ENCODE measurements at regions not wholly inside any gene's neighbourhood (a gene's known extent, or its start where the extent isn't known, plus 50 kb on each side); places are given as distances from the start of the nearest gene placed in this dataset.

DNA sequence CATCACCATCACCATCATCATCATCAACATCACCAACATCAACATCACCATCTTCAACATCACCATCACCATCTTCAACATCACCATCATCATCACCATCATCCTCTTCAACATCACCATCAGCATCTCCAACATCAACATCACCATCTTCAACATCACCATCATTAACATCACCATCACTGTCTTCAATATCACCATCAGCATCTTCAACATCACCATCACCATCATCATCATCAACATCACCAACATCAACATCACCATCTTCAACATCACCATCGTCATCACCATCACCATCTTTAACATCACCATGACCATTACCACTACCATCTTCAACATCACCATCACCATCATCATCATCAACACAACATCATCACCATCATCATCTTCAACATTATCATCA, 267.2 kb downstream of the SP3 start:
- no peak for TF ChIP-seq POLR2A (IDR thresholded peaks at IDR 0.05)
- TF ChIP-seq, protein P1, sequence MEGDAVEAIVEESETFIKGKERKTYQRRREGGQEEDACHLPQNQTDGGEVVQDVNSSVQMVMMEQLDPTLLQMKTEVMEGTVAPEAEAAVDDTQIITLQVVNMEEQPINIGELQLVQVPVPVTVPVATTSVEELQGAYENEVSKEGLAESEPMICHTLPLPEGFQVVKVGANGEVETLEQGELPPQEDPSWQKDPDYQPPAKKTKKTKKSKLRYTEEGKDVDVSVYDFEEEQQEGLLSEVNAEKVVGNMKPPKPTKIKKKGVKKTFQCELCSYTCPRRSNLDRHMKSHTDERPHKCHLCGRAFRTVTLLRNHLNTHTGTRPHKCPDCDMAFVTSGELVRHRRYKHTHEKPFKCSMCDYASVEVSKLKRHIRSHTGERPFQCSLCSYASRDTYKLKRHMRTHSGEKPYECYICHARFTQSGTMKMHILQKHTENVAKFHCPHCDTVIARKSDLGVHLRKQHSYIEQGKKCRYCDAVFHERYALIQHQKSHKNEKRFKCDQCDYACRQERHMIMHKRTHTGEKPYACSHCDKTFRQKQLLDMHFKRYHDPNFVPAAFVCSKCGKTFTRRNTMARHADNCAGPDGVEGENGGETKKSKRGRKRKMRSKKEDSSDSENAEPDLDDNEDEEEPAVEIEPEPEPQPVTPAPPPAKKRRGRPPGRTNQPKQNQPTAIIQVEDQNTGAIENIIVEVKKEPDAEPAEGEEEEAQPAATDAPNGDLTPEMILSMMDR (IDR thresholded peaks at IDR 0.05), result no peak
- TF ChIP-seq POLR2AphosphoS5 (IDR thresholded peaks at IDR 0.05), result no peak
- H3K4me3 ChIP-seq, result no peak overlapping the region
- no peak overlapping the region for H3K27ac ChIP-seq
- WGBS, result 89% methylated on average over 1 of the region's 1 CpG
- H3K36me3 ChIP-seq, result no peaks in the 10 kb centered on the region
- intact Hi-C loops (cut with DNase I), result no loop called here
- no peaks in the 10 kb centered on the region for H3K27me3 ChIP-seq (replicated peaks; ENCODE audit: insufficient read depth)
- H3K4me1 ChIP-seq (replicated peaks), result no peaks in the 10 kb centered on the region
- H3K9me3 ChIP-seq, result no peaks in the 10 kb centered on the region
- DNase-seq (ENCODE audit: low spot score), result no peak

DNA sequence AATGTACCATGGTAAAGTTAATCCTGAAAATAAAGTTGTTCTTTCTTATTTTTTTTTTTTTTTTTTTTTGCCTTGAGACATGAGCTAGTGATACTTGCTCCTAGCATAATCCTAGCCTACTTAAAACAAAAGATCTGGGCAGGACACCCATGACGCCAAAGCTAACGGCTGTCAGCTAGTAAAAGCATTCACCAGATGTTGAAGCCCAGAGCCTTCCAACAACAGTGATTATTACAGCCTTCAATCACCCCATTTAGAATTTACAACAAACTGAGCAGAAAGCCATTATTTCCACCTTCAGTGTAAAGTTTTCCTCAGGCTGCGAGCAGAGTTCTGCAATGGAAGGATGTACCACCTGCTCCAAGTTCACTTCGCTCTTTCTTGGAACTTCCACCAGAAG, 259.5 kb downstream of the SP3 start:
- no peaks in the 10 kb centered on the region for H3K36me3 ChIP-seq
- H3K4me3 ChIP-seq, result no peak overlapping the region
- no peaks in the 10 kb centered on the region for H3K27me3 ChIP-seq (replicated peaks; ENCODE audit: insufficient read depth)
- H3K27ac ChIP-seq, result no peak overlapping the region
- no peaks in the 10 kb centered on the region for H3K4me1 ChIP-seq (replicated peaks)
- 65% methylated on average over 4 of the region's 4 CpGs for WGBS
- DNase-seq (ENCODE audit: low spot score), result no peak
- intact Hi-C loops (cut with DNase I), result no loop called here
- TF ChIP-seq POLR2AphosphoS5 (IDR thresholded peaks at IDR 0.05) (no peak), POLR2A (IDR thresholded peaks at IDR 0.05) (no peak)
- TF ChIP-seq, protein P1 (IDR thresholded peaks at IDR 0.05), result no peak
- H3K9me3 ChIP-seq, result no peaks in the 10 kb centered on the region

DNA sequence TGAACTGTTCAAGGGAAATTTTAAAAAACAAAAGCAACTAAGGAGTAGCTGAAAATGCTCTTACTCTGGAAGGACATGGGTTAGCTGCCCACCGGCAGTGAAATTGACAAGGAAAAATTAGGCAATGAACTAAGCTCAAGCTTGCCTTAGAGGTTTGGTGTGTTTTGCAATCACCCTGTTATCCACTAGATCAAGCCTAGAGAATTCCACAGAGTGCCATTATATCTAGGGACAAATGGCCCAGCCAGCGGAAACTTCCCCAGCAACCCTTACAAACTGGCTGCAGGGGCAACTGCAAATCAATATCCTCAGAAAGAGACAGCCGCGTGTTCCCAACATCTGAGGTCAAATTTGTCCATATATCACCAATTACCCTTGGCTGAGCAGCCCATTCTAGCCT, 258.2 kb downstream of the SP3 start:
- no peaks in the 10 kb centered on the region for H3K4me1 ChIP-seq (replicated peaks)
- H3K27me3 ChIP-seq (replicated peaks; ENCODE audit: insufficient read depth), result no peaks in the 10 kb centered on the region
- TF ChIP-seq, protein P1 (IDR thresholded peaks at IDR 0.05), result no peak
- no peak for DNase-seq (ENCODE audit: low spot score)
- no peak overlapping the region for H3K27ac ChIP-seq
- H3K36me3 ChIP-seq, result no peaks in the 10 kb centered on the region
- 96% methylated on average over 4 of the region's 4 CpGs for WGBS
- intact Hi-C loops (cut with DNase I), result no loop called here
- no peak overlapping the region for H3K4me3 ChIP-seq
- H3K9me3 ChIP-seq, result no peaks in the 10 kb centered on the region

DNA sequence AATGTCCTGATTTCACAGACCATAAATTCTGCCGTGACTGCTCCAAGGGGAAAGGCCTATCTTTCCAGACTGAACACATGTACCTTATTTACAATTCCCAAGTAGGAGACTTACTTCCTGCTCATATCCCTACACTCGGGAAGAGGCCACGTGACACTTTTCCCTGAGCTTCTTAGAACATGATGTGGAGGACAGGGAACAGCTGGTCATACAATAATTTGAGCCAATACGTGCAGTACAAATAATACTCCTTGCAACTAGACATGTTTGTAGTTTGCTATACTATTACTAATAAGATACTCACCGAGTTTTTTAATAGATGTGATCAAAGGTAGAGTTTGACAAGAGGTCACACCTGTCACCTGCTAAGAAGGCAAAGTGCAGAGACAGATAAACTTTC, 256.4 kb downstream of the SP3 start:
- TF ChIP-seq POLR2A (IDR thresholded peaks at IDR 0.05) (no peak), POLR2AphosphoS5 (IDR thresholded peaks at IDR 0.05) (no peak)
- TF ChIP-seq, protein P1 (IDR thresholded peaks at IDR 0.05), result no peak
- H3K4me1 ChIP-seq (replicated peaks), result no peaks in the 10 kb centered on the region

DNA sequence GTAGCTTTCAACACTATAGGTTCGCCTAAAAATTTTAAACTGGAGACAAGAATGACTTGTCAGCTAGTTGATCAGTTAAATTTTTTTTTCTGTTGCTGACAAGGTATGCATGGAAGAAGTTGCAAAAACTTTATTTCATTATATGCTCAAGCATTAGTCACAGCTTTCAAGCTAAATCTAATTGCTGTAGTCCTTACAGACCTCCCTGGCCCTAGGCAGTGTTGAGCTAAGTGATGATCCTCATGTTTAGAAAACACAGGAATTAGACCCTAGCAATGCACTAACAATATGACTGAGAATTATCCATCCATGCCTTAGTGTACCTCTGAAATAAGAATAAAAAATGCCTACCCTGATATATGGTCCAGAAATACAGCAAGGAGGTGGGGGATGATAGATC, 253.4 kb downstream of the SP3 start:
- WGBS, result 95% methylated on average over 1 of the region's 1 CpG
- DNase-seq (ENCODE audit: low spot score), result no peak
- H3K4me1 ChIP-seq (replicated peaks), result no peaks in the 10 kb centered on the region

More for the DNA sequence above, 256.4 kb downstream of the SP3 start:
- Histone ChIP-seq H3K4me3 (no peak overlapping the region), H3K27ac (no peak overlapping the region), H3K27me3 (replicated peaks; ENCODE audit: insufficient read depth) (no peaks in the 10 kb centered on the region), H3K36me3 (no peaks in the 10 kb centered on the region), H3K9me3 (no peaks in the 10 kb centered on the region)
- intact Hi-C loops (cut with DNase I), result no loop called here
- DNase-seq (ENCODE audit: low spot score), result no peak
- WGBS, result 53% methylated on average over 5 of the region's 5 CpGs

More for the DNA sequence above, 253.4 kb downstream of the SP3 start:
- Histone ChIP-seq H3K4me3 (no peak overlapping the region), H3K36me3 (no peaks in the 10 kb centered on the region), H3K27ac (no peak overlapping the region), H3K9me3 (no peaks in the 10 kb centered on the region), H3K27me3 (replicated peaks; ENCODE audit: insufficient read depth) (no peaks in the 10 kb centered on the region)
- intact Hi-C loops (cut with DNase I), result no loop called here
- TF ChIP-seq POLR2AphosphoS5 (IDR thresholded peaks at IDR 0.05) (no peak), POLR2A (IDR thresholded peaks at IDR 0.05) (no peak)
- TF ChIP-seq, protein P1 (IDR thresholded peaks at IDR 0.05), result no peak

All from prostate gland (tissue), 2 donors.